ENCODE measurements at regions not wholly inside any gene's neighbourhood (a gene's known extent, or its start where the extent isn't known, plus 50 kb on each side); places are given as distances from the start of the nearest gene placed in this dataset.

GRCh38 chr6:21780679-21781078 lies 187.1 kb downstream of the SOX4 start:
- TF ChIP-seq SMC3 (IDR thresholded peaks at IDR 0.05) (no peak), CTCF (IDR thresholded peaks at IDR 0.05) (no peak), PHF8 (IDR thresholded peaks at IDR 0.05; ENCODE audit: borderline replicate concordance, low read depth) (no peak), CEBPB (IDR thresholded peaks at IDR 0.05) (no peak), KDM5A (IDR thresholded peaks at IDR 0.05) (no peak), MYC (IDR thresholded peaks at IDR 0.05; ENCODE audit: borderline replicate concordance, low read length) (no peak)

Data from A549 (cell line).